ENCODE measurements at regions not wholly inside any gene's neighbourhood (a gene's known extent, or its start where the extent isn't known, plus 50 kb on each side); places are given as distances from the start of the nearest gene placed in this dataset.
"Not testable (repeated sequence)": the region's sequence is repeated elsewhere in the genome, so short reads cannot be mapped to it uniquely, and the experiment has no call there.

DNA sequence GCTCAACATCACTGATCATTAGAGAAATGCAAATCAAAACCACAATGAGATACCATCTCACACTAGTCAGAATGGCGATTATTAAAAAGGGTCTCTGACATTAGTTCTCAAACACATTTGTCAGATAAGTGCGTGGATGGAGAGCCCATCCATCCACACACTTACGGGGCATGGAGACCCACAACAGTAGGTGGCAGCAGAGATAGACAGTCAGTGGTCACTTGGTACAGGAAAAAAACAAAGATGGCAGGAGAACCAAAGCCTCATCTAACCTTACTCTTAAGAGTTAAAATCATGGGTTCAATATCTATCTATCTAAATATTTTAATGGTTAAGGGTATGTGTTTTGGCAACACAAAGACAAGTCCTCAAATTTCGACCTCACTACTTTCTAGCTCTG is 1378.7 kb upstream of the C9orf72 start:
- DNase-seq: no peak

GRCh38 chr9:28956116-28956880 is 1383.0 kb upstream of the C9orf72 start:
- no peak for DNase-seq

- no peak for DNase-seq
Observed at GRCh38 chr9:28960602-28961001, 1387.3 kb upstream of the C9orf72 start.

GRCh38 chr9:28961623-28962022 is 1388.3 kb upstream of the C9orf72 start:
- no peak for DNase-seq

DNA sequence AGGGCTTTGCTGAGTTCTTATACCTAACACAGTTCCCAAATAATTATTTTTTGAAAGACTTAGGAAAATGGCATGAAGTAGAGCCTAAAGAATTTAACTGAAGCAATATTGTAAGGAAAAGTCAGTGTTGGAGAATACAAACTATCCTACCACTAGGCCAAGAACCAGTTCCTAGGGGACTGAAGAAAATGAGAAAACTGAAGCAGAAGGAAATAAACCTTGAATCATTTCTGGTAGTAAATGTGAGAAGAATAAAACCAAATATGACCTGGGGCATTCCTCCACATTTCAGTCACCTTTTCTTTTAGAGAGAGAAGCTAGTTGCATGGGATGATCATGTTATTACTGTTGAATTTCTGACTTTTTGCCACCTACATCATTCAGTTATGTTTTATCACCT is 1393.9 kb upstream of the C9orf72 start:
- DNase-seq: no peak

DNA sequence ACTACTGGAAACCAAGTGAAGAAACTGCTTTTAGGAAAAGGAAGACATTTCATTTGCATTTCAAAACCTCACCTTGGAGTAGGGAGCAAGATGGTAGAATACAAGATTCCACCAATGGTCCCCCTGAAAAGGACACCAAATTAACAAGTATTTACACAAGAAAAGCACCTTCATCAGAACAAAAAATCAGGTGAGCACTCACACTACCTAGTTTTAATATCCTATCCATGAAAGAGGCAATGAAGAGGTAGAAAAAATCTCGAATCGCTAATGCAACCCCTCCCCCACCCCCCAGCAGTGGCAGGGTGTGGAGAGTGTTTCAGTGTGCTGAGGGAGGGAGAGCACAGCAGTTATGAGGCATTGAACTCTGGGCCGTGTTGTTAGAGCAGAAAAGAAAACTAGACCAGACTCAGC is 1397.0 kb upstream of the C9orf72 start:
- no peak for DNase-seq

- DNase-seq: no peak
Observed at GRCh38 chr9:28971881-28972280, 1398.6 kb upstream of the C9orf72 start.

DNA sequence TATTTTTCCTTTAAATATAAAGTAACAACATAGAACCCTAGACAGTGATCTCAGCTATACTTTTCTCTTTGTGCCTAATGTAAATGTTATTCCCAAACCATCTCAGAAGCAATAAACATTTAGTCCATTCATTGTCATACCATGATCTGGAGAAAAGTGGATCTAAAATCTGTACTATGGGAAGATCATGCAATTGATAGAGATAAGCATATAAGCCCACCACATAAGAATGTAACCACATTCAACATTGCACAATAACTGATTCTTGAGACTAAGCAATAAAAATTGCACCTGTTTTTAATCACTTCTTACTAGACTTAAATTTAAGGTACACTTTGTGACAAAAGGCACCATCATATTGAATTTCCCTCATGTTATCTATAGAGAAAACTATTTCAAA is 1403.0 kb upstream of the C9orf72 start:
- no peak for DNase-seq

GRCh38 chr9:28976684-28977083 is 1403.4 kb upstream of the C9orf72 start:
- DNase-seq: no peak

DNA sequence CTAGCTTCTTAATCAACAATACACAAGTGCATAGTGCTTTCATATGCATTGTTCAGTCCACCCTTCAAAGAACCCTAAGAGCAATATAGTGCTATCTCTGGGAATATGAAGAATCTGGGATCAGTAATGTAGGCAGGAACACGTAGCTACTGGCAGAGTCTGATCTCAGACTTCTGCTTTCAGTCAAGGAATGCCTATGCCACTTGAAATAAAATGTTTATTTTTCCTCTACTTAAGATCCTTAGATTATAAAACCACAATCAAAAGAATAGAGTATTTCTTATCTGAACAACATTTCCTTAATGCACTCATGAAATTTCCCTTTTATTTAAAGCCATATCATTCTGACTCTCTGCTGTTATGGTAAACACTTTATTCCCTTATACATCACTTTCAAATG is 1407.8 kb upstream of the C9orf72 start:
- DNase-seq: no peak

DNA sequence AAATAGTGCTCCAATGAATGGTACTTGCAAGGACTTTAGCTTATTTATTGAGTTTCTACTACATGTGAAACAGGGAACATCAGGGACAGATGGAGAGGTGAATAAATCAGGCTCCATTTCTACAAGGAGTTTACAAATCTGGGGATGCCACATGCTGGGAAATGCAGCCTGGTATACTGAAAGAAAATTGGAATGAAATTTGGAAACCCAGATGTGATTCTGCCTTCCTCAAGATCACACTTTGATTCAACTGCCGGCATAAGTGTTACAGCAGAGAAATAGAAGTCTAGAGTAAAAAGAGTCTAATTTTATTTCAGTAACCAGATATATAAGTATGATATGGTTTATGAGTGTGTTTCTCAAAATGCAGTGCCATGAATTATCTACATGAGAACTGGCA is 1408.4 kb upstream of the C9orf72 start:
- no peak for DNase-seq

- no peak for DNase-seq
Observed at GRCh38 chr9:28984016-28984415, 1410.7 kb upstream of the C9orf72 start.

DNA sequence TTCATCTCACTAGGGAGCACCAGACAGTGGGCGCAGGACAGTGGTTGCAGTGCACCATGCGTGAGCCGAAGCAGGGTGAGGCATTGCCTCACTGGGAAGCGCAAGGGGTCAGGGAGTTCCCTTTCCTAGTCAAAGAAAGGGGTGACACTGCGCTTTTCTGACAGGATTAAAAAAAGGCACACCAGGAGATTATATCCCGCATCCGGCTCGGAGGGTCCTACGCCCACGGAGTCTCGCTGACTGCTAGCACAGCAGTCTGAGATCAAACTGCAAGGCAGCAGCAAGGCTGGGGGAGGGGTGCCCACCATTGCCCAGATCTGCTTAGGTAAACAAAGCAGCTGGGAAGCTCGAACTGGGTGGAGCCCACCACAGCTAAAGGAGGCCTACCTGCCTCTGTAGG is 1416.7 kb upstream of the C9orf72 start:
- DNase-seq: not testable (repeated sequence)

DNA sequence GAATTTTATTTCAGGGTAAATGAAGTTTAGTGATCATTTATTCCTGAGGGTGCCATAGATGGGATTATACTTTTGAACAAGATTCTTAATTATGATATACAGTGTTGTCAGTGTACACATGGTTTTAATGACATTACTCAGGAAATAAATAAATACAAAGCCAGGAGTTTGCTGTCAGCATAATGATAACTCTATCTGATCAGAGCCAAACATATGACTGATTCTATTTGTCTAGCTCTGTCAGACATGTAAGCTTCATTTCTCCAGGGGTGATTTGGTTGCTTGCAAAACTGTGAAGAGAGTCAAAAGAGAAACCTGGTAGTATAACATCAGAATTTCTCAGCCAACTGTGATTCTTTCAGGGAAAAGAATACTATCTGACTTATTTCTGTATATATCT is 1425.8 kb upstream of the C9orf72 start:
- DNase-seq: no peak

DNA sequence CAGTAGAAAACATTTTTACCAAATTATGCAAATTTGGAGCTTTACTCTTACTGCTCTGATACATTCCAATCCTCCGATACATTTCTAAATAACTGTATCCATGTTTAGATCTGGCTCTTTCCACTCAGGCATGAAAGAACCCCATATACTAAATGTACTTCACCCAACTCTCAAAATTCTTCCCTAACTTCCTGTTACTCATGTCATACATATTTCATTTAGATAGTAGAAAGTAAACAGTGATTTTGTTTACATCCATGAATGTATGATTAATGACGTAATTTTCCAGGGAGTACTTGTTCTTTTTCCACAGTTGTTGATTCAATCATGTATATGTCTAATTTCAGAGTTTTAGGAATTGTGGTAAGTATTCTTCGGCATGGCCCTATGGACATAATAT is 1426.5 kb upstream of the C9orf72 start:
- no peak for DNase-seq

- no peak for DNase-seq
Observed at GRCh38 chr9:29001006-29001405, 1427.7 kb upstream of the C9orf72 start.

GRCh38 chr9:29004988-29005387 is 1431.7 kb upstream of the C9orf72 start:
- no peak for DNase-seq

GRCh38 chr9:29006628-29007027 is 1433.3 kb upstream of the C9orf72 start:
- DNase-seq: no peak

DNA sequence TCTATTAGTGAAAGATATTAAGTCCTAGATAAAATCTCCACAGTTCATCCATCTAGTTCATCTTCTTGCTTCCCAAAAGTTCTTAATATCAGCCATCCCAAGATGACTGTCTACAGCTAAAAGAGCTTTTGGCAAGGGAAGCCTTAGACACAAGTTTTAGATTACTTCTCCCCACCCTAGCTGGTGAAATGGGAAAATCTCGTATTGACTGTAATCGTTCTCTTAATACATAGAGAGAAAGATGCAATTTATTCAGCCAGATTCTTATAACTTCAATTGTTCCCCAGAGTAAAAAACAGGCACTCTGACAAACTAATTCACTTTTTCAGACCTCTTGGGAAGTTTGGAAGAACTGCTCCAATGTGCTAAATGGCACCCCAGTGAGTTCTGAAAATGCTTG is 1439.6 kb upstream of the C9orf72 start:
- DNase-seq: no peak

DNA sequence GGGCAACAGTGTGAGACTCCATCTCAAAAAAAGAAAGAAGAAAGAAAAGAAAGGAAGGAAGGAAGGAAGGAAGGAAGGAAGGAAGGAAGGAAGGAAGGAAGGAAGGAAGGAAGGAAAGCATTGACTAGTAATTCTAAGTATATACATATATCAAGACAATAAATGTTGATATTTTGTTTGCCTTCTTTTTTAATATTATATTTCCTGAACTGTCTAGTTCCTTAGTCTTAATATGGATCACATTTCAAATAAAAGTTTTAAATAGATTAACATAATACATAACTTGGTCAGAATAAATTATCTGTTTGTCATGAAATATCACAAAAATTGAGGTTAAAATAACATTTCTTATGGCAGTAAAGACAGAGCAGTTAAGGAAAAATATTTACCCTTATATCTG is 1448.4 kb upstream of the C9orf72 start:
- no peak for DNase-seq

DNA sequence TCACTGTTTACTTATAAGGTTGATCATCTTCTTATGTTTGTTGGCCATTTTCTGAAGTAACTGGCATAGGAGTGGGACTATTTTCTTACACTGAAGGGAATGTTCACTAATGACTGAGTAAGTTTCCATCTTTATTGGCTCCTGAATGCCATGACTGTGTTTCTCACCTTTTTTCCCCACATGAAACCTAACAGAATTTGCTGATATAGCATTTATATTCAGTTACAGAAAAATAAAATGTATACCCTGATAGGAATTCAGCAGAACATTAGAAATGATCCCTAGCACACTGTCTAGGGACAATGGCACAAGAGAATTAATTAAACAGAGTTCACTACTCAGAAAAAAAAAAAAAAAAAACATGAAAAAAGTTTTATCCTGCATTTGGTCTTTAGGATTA is 1465.1 kb upstream of the C9orf72 start:
- no peak for DNase-seq

- no peak for DNase-seq
Observed at GRCh38 chr9:29039258-29039657, 1466.0 kb upstream of the C9orf72 start.

DNA sequence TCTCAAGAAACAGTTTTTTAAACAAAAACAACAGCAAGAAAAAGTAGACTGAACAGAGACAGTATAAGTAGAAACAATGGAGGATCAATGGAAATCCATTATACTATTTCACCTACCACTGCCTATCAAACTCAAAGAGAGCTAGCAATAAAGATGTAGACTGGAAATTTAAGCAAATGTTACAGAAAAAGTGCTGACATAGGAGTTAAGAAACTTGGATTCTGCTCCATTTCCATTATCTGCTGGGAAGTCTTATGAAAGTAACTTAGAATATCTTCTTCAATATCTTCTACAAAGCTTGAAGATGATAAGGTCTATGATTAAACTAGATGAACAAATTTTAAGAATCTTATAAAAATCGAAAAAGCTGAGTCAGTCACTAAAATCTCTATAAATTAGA is 1469.8 kb upstream of the C9orf72 start:
- DNase-seq: no peak

DNA sequence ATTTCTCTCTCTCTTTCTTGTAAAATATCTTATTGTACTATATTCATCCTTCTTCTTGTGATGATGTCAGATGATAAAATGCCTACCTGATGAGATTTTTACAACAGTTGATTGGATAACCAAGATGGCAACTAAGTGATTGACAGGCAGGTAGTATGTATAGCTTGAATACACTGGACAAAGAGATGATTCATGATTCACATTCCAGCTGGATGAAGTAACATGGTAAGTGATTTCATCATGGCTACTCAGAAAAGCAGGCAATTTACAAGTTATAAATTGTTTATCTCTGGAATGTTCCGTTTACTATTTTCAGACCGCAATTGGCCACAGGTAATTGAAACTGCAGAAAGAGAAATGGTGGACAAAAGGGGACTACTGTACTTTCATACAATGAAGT is 1471.7 kb upstream of the C9orf72 start:
- no peak for DNase-seq

GRCh38 chr9:29060041-29060440 is 1486.8 kb upstream of the C9orf72 start:
- DNase-seq: no peak
